ENCODE measurements at regions not wholly inside any gene's neighbourhood (a gene's known extent, or its start where the extent isn't known, plus 50 kb on each side); places are given as distances from the start of the nearest gene placed in this dataset.

DNA sequence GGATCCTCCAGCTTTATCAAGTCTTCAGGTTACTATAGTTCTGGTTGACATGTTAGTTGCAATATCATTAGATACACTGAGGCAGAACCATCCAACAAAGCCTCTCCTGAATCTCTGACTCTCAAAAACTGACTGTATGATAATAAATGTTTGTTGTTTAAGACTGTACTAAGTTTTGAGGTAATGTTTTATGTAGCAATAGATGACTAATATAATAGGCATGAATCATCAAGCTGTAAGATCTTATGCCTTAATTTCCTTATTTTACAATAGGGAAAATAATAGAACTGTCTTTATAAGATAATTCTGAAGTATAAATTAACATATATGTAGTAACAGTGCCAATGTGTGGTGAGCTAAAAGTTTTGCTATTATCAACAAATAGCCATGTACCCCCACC is 88.9 kb upstream of the TBC1D5 start:
- H3K4me1 Mint-ChIP-seq: no peaks in the 10 kb centered on the region; a peak in 1 of 4 replicates
- H3K9ac ChIP-seq (ENCODE audit: extremely low read depth, insufficient read length, low read length): no peak overlapping the region
- H3K56ac ChIP-seq (ENCODE audit: insufficient read length, low read depth, low read length): no peak overlapping the region
- no peak overlapping the region for H3T11ph ChIP-seq (ENCODE audit: low read length)
- peak overlapping the region; percentile 33 for H2AFZ ChIP-seq (ENCODE audit: low read length)
- H3K4ac ChIP-seq (ENCODE audit: low read depth, low read length): no peak overlapping the region
- H2BK5ac ChIP-seq (ENCODE audit: insufficient read length, low read length): no peak overlapping the region
- H2BK120ac ChIP-seq (ENCODE audit: low read depth, low read length, poor library complexity, severe bottlenecking): no peak overlapping the region
- H3K9me3 ChIP-seq (ENCODE audit: control insufficient read depth, low read depth, low read length): no peaks in the 10 kb centered on the region
- H3K4me1 ChIP-seq (ENCODE audit: insufficient read depth, low read length): no peaks in the 10 kb centered on the region
- H3K27me3 Mint-ChIP-seq (ENCODE audit: low read depth): peaks cover 2% of the 10 kb centered on the region; the same call in 1 of the 2 replicates
- H2AK5ac ChIP-seq (ENCODE audit: insufficient read length, low read length): no peak overlapping the region
- H3K9me3 Mint-ChIP-seq: no peaks in the 10 kb centered on the region
- no peak for DNase-seq
- TF ChIP-seq, protein P1, sequence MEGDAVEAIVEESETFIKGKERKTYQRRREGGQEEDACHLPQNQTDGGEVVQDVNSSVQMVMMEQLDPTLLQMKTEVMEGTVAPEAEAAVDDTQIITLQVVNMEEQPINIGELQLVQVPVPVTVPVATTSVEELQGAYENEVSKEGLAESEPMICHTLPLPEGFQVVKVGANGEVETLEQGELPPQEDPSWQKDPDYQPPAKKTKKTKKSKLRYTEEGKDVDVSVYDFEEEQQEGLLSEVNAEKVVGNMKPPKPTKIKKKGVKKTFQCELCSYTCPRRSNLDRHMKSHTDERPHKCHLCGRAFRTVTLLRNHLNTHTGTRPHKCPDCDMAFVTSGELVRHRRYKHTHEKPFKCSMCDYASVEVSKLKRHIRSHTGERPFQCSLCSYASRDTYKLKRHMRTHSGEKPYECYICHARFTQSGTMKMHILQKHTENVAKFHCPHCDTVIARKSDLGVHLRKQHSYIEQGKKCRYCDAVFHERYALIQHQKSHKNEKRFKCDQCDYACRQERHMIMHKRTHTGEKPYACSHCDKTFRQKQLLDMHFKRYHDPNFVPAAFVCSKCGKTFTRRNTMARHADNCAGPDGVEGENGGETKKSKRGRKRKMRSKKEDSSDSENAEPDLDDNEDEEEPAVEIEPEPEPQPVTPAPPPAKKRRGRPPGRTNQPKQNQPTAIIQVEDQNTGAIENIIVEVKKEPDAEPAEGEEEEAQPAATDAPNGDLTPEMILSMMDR (conservative IDR thresholded peaks at IDR 0.05): no peak
- no peak overlapping the region for H3K23ac ChIP-seq (ENCODE audit: insufficient read length, low read depth, low read length)
- H2BK20ac ChIP-seq (ENCODE audit: low read depth, low read length, poor library complexity, severe bottlenecking): no peak overlapping the region
- H4K8ac ChIP-seq (replicated peaks; ENCODE audit: insufficient read length, low read depth, low read length): no peak overlapping the region
- H3K23me2 ChIP-seq (ENCODE audit: insufficient read length, low read depth, low read length, poor library complexity, severe bottlenecking): no peaks in the 10 kb centered on the region
- no peak overlapping the region for H3K4me3 Mint-ChIP-seq
- no peak overlapping the region for H4K5ac ChIP-seq (ENCODE audit: insufficient read length, low read depth, low read length)
- H3K27me3 ChIP-seq (ENCODE audit: insufficient read depth, low read length): no peaks in the 10 kb centered on the region
- H3K79me1 ChIP-seq (ENCODE audit: insufficient read depth, low read depth, low read length, poor library complexity, severe bottlenecking): no peaks in the 10 kb centered on the region
- no peak overlapping the region for H3K18ac ChIP-seq (ENCODE audit: insufficient read length, low read depth, low read length)
- no peak overlapping the region for H2BK15ac ChIP-seq (ENCODE audit: low read depth, low read length)
- H4K91ac ChIP-seq (ENCODE audit: insufficient read length, low read depth, low read length): no peak overlapping the region
- H3K79me2 ChIP-seq (ENCODE audit: insufficient read depth, low read length): no peaks in the 10 kb centered on the region
- no peaks in the 10 kb centered on the region for H4K20me1 ChIP-seq (ENCODE audit: control insufficient read depth, insufficient read depth, insufficient read length)
- H3K36me3 Mint-ChIP-seq (ENCODE audit: insufficient read depth in 1 of 3, low read depth in 3 of 3): no peaks in the 10 kb centered on the region
- H2BK12ac ChIP-seq (ENCODE audit: insufficient read length, low read depth, low read length): no peak overlapping the region
- no peak overlapping the region for H3K14ac ChIP-seq (ENCODE audit: insufficient read depth, low read length)
- H3K27ac ChIP-seq (ENCODE audit: insufficient read length, low read depth, low read length): no peak overlapping the region
- no peak overlapping the region for H3K4me2 ChIP-seq (ENCODE audit: insufficient read depth, insufficient read length, low read length)
- no peak overlapping the region for H3K27ac Mint-ChIP-seq
